SK-N-SH (cell line): ENCODE measurements at regions not wholly inside any gene's neighbourhood (a gene's known extent, or its start where the extent isn't known, plus 50 kb on each side); places are given as distances from the start of the nearest gene placed in this dataset.

Experiments
- CTCF ChIP-seq: fragments of 200-600 bp; sonication (generic); IDR thresholded peaks from 2 replicates; pipeline ENCODE4 v1.6.1; 2017; ENCODE audit warnings: antibody characterized with exemption, mild to moderate bottlenecking, moderate library complexity
- GATA2 ChIP-seq: sonication (generic); formaldehyde crosslinking; IDR thresholded peaks from 2 replicates; pipeline ENCODE4 v1.5.0; 2020; ENCODE audit warnings: mild to moderate bottlenecking, missing genetic modification reagents
- POLR2AphosphoS5 ChIP-seq: IDR thresholded peaks from 2 replicates; pipeline ENCODE4 v1.6.1; 2012; ENCODE audit warnings: low read depth, low read length
- TAF1 ChIP-seq: IDR thresholded peaks from 2 replicates; pipeline ENCODE4 v1.6.1; 2012; ENCODE audit warnings: low read depth, mild to moderate bottlenecking, low read length, moderate library complexity, borderline replicate concordance

DNA sequence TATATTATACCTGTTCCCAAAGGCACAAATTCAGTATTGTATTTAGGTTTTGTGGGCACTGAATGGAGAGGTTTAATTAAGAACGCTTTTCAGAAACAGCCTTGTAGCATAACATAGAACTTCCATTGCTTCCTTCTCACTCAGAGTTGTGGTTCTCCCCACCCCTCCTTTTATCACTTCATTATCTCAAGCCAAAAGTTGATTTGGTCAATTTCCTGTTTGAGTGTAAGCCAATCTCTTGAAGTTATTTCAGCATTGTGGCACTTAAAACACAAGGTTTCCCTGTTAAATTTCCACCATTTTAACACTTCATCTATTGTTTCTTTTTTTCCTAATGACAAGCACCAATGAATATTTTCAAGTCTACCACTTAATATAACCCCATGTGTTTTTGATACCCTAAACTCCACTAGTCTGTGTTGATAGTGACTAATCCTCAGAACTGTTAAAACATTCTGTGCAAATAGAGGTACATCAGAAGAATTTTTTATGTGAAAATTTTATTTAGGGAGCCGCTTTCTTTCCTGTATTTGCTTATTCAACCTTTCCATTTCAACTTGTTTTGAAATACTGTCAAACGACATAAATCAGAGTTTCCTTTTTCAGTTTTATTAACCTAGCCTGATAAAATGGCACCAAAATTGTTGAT is 340.1 kb downstream of the BCAT1 start:
- TF ChIP-seq CTCF (no peak), POLR2AphosphoS5 (no peak), TAF1 (no peak), GATA2 (no peak)
